ENCODE measurements at regions not wholly inside any gene's neighbourhood (a gene's known extent, or its start where the extent isn't known, plus 50 kb on each side); places are given as distances from the start of the nearest gene placed in this dataset.

DNA sequence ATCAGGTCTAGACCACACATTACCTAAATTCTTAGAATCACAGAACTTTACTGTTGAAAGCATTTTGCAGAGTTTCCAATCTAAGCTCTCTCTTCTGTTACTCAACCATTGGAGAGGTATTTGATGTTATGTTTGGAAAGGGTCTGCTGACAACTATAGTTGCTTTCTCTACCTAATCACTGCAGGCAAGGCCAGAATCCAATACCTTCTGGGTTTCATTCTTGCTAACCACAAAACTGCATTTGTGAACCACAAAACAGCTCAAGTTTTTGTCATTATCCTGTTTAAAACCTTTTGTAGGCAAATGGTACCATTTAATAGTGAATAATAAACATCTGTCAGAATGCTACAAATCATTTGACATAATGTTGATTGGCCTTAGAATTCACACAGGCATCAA lies 380.1 kb downstream of the GASK1B start:
- no peaks in the 10 kb centered on the region for H3K4me1 ChIP-seq
- ATAC-seq (no peak), DNase-seq (no peak)
- H3K9me3 ChIP-seq, result no peaks in the 10 kb centered on the region
- TF ChIP-seq CTCF (IDR thresholded peaks at IDR 0.05 in 4 of 5, conservative IDR thresholded peaks at IDR 0.05 in 1 of 5), result no peak
- no peak for TF ChIP-seq POLR2A (IDR thresholded peaks at IDR 0.05)
- no peaks in the 10 kb centered on the region for H3K27me3 ChIP-seq
- no peak overlapping the region for H3K4me3 ChIP-seq
- no peak overlapping the region for H3K27ac ChIP-seq
- no peaks in the 10 kb centered on the region for H3K36me3 ChIP-seq
- intact Hi-C loops (cut with DNase I; ENCODE audit: low total_unique reads) (no loop called here), in situ Hi-C loops (cut with MboI; ENCODE audit: low sequenced_read_pairs in 4 of 4) (no loop called here)

DNA sequence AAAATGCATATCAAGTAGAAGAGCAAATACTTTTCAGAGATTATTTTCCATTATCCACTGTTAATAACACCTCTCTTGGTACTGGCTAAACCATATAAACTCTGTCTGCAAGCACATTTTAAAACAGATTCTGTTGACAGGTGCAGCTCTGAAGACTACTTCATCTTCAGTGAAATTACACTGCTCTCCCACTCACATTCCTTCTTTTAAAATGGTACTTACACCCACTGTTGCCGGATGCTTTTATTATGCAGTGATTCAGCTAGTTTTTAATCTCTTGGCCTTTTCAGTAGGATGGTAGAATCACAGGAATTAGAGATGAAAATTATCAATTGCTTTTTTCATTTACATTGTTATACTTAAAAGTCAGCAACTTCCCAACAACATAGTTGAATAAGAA lies 381.6 kb downstream of the GASK1B start:
- no peak overlapping the region for H3K4me3 ChIP-seq
- DNase-seq (no peak), ATAC-seq (no peak)
- no peaks in the 10 kb centered on the region for H3K27me3 ChIP-seq
- intact Hi-C loops (cut with DNase I; ENCODE audit: low total_unique reads), result no loop called here
- in situ Hi-C loops (cut with MboI; ENCODE audit: low sequenced_read_pairs in 4 of 4), result no loop called here
- H3K9me3 ChIP-seq, result no peaks in the 10 kb centered on the region
- no peak for TF ChIP-seq CTCF (IDR thresholded peaks at IDR 0.05 in 4 of 5, conservative IDR thresholded peaks at IDR 0.05 in 1 of 5)
- TF ChIP-seq POLR2A (IDR thresholded peaks at IDR 0.05), result no peak
- no peaks in the 10 kb centered on the region for H3K4me1 ChIP-seq
- H3K36me3 ChIP-seq, result no peaks in the 10 kb centered on the region
- H3K27ac ChIP-seq, result no peak overlapping the region

- DNase-seq (no peak), ATAC-seq (no peak)
- Histone ChIP-seq H3K27ac (no peak overlapping the region), H3K36me3 (no peaks in the 10 kb centered on the region), H3K4me3 (no peak overlapping the region), H3K4me1 (no peaks in the 10 kb centered on the region), H3K9me3 (no peaks in the 10 kb centered on the region), H3K27me3 (no peaks in the 10 kb centered on the region)
- in situ Hi-C loops (cut with MboI; ENCODE audit: low sequenced_read_pairs in 4 of 4), result no loop called here
- TF ChIP-seq POLR2A (IDR thresholded peaks at IDR 0.05) (no peak), CTCF (IDR thresholded peaks at IDR 0.05 in 4 of 5, conservative IDR thresholded peaks at IDR 0.05 in 1 of 5) (no peak)
- intact Hi-C loops (cut with DNase I; ENCODE audit: low total_unique reads), result no loop called here
Observed at GRCh38 chr4:157787618-157788017, 385.2 kb downstream of the GASK1B start.

DNA sequence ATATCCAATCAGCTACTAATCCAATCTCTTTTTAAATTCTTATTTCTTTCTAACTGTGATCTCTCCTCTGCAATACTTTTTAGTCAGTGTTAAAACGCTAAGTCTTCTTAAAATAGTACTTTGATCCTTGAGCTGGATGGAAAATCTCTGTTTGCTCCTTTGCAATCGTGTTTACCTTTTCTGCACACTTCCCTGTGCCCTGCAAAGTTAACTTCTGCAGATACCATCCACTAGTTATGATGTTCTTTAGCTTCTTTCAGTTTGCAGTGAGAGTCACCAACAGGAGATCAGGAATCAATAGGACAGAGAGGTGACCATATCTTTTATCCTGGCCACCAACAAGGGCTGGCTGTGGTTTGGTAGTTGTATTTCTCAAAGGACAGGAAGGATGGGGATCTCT lies 391.5 kb downstream of the GASK1B start:
- Histone ChIP-seq H3K4me1 (no peaks in the 10 kb centered on the region), H3K4me3 (no peak overlapping the region), H3K9me3 (no peaks in the 10 kb centered on the region), H3K27me3 (no peaks in the 10 kb centered on the region), H3K36me3 (no peaks in the 10 kb centered on the region), H3K27ac (no peak overlapping the region)
- TF ChIP-seq POLR2A (IDR thresholded peaks at IDR 0.05) (no peak), CTCF (IDR thresholded peaks at IDR 0.05 in 4 of 5, conservative IDR thresholded peaks at IDR 0.05 in 1 of 5) (no peak)
- intact Hi-C loops (cut with DNase I; ENCODE audit: low total_unique reads), result no loop called here
- in situ Hi-C loops (cut with MboI; ENCODE audit: low sequenced_read_pairs in 4 of 4), result no loop called here
- DNase-seq, result no peak
- no peak for ATAC-seq

DNA sequence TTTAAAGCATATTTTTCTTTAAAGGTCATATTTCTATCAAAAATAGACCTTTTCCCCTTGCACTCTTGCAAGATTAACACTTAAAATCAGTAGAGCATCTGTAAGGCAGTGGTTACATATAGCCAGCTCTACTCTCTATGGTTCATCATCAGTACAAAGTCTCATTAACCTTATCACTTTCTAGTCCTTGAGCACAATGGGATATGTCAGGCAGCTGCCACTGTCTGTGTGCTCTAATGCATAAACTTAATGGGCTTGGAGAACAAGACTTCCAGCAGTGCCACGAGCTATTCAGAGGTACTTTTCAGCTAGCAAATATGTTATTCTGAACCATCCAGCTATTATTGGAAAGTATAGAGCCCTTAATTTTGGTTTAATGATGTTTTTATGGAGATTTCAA lies 393.7 kb downstream of the GASK1B start:
- in situ Hi-C loops (cut with MboI; ENCODE audit: low sequenced_read_pairs in 4 of 4), result no loop called here
- Histone ChIP-seq H3K27me3 (no peaks in the 10 kb centered on the region), H3K27ac (no peak overlapping the region), H3K4me1 (no peaks in the 10 kb centered on the region), H3K9me3 (no peaks in the 10 kb centered on the region), H3K4me3 (no peak overlapping the region), H3K36me3 (no peaks in the 10 kb centered on the region)
- DNase-seq (no peak), ATAC-seq (no peak)
- no peak for TF ChIP-seq CTCF (IDR thresholded peaks at IDR 0.05 in 4 of 5, conservative IDR thresholded peaks at IDR 0.05 in 1 of 5)
- no peak for TF ChIP-seq POLR2A (IDR thresholded peaks at IDR 0.05)
- intact Hi-C loops (cut with DNase I; ENCODE audit: low total_unique reads), result no loop called here
